H1 (cell line): ENCODE measurements at regions not wholly inside any gene's neighbourhood (a gene's known extent, or its start where the extent isn't known, plus 50 kb on each side); places are given as distances from the start of the nearest gene placed in this dataset.

Experiments
- CTCF ChIA-PET: fragments of 300-600 bp; sonication (Branson Sonifier 250); formaldehyde crosslinking; loops from one replicate; lab custom pipeline; 2021; ENCODE audit not compliant: partially characterized antibody; lab: Charles Lee
- POLR2A ChIA-PET: fragments of 300-600 bp; sonication (Branson Sonifier 250); formaldehyde crosslinking; loops from one replicate; lab custom pipeline; 2021; ENCODE audit warnings: inconsistent platforms; ENCODE audit not compliant: partially characterized antibody; lab: Charles Lee
- DNase-seq, 2 experiments: peaks; one replicate each; pipeline versions ENCODE4 v3.0.0 to v3.0.0-alpha.2; 2010 to 2022; ENCODE audit warnings: low spot score in 2 of 2, low read depth in 1 of 2, mixed read lengths in 1 of 2
- FAIRE-seq: peaks from 2 replicates; lab custom pipeline; 2011; peaks lifted over from hg19 to GRCh38; lab: Jason Lieb, UNC
- H2AFZ ChIP-seq: 2 replicates; pipeline ENCODE4 v1.8.1; 2012; ENCODE audit warnings: low read length, inconsistent platforms
- H2AK5ac ChIP-seq: 2 replicates; pipeline ENCODE4 v1.6.1; 2013; ENCODE audit warnings: low read depth, low read length
- H2BK120ac ChIP-seq: replicated peaks from 2 replicates; pipeline ENCODE3; 2013; ENCODE audit warnings: low read depth, low read length, inconsistent platforms
- H2BK12ac ChIP-seq: 2 replicates; pipeline ENCODE4 v1.6.1; 2013; ENCODE audit warnings: low read depth, low read length
- H2BK15ac ChIP-seq: 2 replicates; pipeline ENCODE4 v1.6.1; 2013; ENCODE audit warnings: low read length
- H2BK20ac ChIP-seq: 2 replicates; pipeline ENCODE4 v1.6.1; 2013; ENCODE audit warnings: low read length
- H2BK5ac ChIP-seq: 2 replicates; pipeline ENCODE4 v1.6.1; 2013; ENCODE audit warnings: low read depth, low read length
- H3K14ac ChIP-seq: 2 replicates; pipeline ENCODE4 v1.6.1; 2013; ENCODE audit warnings: inconsistent platforms; ENCODE audit not compliant: insufficient read length
- H3K18ac ChIP-seq: 2 replicates; pipeline ENCODE4 v1.6.1; 2013; ENCODE audit warnings: low read length; ENCODE audit errors: extremely low read depth
- H3K23ac ChIP-seq: 2 replicates; pipeline ENCODE4 v1.6.1; 2013; ENCODE audit warnings: inconsistent platforms; ENCODE audit not compliant: insufficient read length
- H3K23me2 ChIP-seq: 2 replicates; pipeline ENCODE4 v1.6.1; 2013; ENCODE audit warnings: low read depth, low read length
- H3K27ac ChIP-seq: 2 replicates; pipeline ENCODE4 v1.6.1; 2011; ENCODE audit warnings: low read depth, low read length, inconsistent platforms
- H3K27me3 ChIP-seq, 4 experiments: replicated peaks in 1 of 4; 1 replicate in 1 of 4; 2 replicates in 3 of 4; pipeline versions ENCODE4 v1.6.1 to v1.8.1; 2011 to 2013; ENCODE audit warnings: low read length in 3 of 4, mild to moderate bottlenecking in 3 of 4, inconsistent platforms in 2 of 4, mixed read lengths in 2 of 4, moderate library complexity in 1 of 4; ENCODE audit not compliant: control insufficient read depth in 3 of 4, insufficient read depth in 3 of 4; ENCODE audit errors: extremely low read depth in 1 of 4
- H3K36me3 ChIP-seq, 4 experiments: 2 replicates each; pipeline versions ENCODE4 v1.6.1 to v1.8.1; 2011 to 2013; ENCODE audit warnings: mild to moderate bottlenecking in 4 of 4, low read length in 3 of 4, moderate library complexity in 2 of 4, control low read depth in 1 of 4, inconsistent platforms in 1 of 4; ENCODE audit not compliant: insufficient read depth in 4 of 4, control insufficient read depth in 2 of 4
- H3K4ac ChIP-seq: replicated peaks from 2 replicates; pipeline ENCODE3; 2013; ENCODE audit warnings: low read length, low read depth, mixed read lengths, inconsistent platforms; ENCODE audit not compliant: insufficient read length
- H3K4me1 ChIP-seq, 4 experiments: replicated peaks in 1 of 4; 1 replicate in 1 of 4; 2 replicates in 3 of 4; pipeline versions ENCODE4 v1.6.1 to v1.8.1; 2011 to 2013; ENCODE audit warnings: low read length in 3 of 4, inconsistent platforms in 2 of 4, mixed read lengths in 1 of 4; ENCODE audit not compliant: insufficient read depth in 4 of 4, control insufficient read depth in 3 of 4
- H3K4me2 ChIP-seq, 2 experiments: 2 replicates each; pipeline versions ENCODE4 v1.6.1 to v1.8.1; 2011 to 2013; ENCODE audit warnings: low read depth in 2 of 2, low read length in 2 of 2, control low read depth in 1 of 2, inconsistent platforms in 1 of 2, mild to moderate bottlenecking in 1 of 2; ENCODE audit not compliant: insufficient read depth in 1 of 2
- H3K4me3 ChIP-seq, 4 experiments: fragments of 200-600, 300-600 bp in 1 of 4; sonication (generic), shearing (Covaris generic), sonication (Bioruptor Twin) in 1 of 4; 2 replicates each; pipeline versions ENCODE4 v1.5.1 to v1.8.1; 2011 to 2016; ENCODE audit warnings: low read length in 4 of 4, low read depth in 3 of 4, control low read depth in 2 of 4, inconsistent platforms in 2 of 4, mild to moderate bottlenecking in 2 of 4, mixed read lengths in 1 of 4, moderate library complexity in 1 of 4; ENCODE audit not compliant: insufficient read depth in 2 of 4; ENCODE audit errors: extremely low read depth in 1 of 4
- H3K56ac ChIP-seq: replicated peaks from 2 replicates; pipeline ENCODE3; 2013; ENCODE audit warnings: low read depth, mild to moderate bottlenecking, mixed read lengths, low read length, inconsistent platforms; ENCODE audit not compliant: insufficient read length
- H3K79me1 ChIP-seq: 2 replicates; pipeline ENCODE4 v1.6.1; 2013; ENCODE audit warnings: low read depth, low read length, control low read depth
- H3K79me2 ChIP-seq, 2 experiments: 2 replicates each; pipeline versions ENCODE4 v1.6.1 to v1.8.1; 2012 to 2013; ENCODE audit warnings: low read length in 2 of 2, mild to moderate bottlenecking in 2 of 2, inconsistent platforms in 1 of 2; ENCODE audit not compliant: insufficient read depth in 2 of 2, control insufficient read depth in 1 of 2
- H3K9ac ChIP-seq, 4 experiments: replicated peaks in 1 of 4; 1 replicate in 1 of 4; 2 replicates in 3 of 4; pipeline versions ENCODE4 v1.6.1 to v1.8.1; 2011 to 2013; ENCODE audit warnings: low read depth in 3 of 4, low read length in 3 of 4, control low read depth in 2 of 4, mild to moderate bottlenecking in 2 of 4, moderate library complexity in 2 of 4, inconsistent platforms in 1 of 4; ENCODE audit errors: extremely low read depth in 1 of 4
- H3K9me3 ChIP-seq, 2 experiments: 2 replicates each; pipeline versions ENCODE4 v1.6.1 to v1.8.1; 2012 to 2013; ENCODE audit warnings: mild to moderate bottlenecking in 2 of 2, moderate library complexity in 2 of 2, control low read depth in 1 of 2, inconsistent platforms in 1 of 2, low read depth in 1 of 2, low read length in 1 of 2, mixed read lengths in 1 of 2; ENCODE audit not compliant: insufficient read depth in 2 of 2
- H4K20me1 ChIP-seq, 2 experiments: replicated peaks in 1 of 2; 2 replicates each; pipeline versions ENCODE3 to v1.8.1; 2011 to 2013; ENCODE audit warnings: inconsistent platforms in 2 of 2, low read length in 2 of 2, mild to moderate bottlenecking in 1 of 2; ENCODE audit not compliant: insufficient read depth in 2 of 2, control insufficient read depth in 1 of 2
- H4K5ac ChIP-seq: 2 replicates; pipeline ENCODE4 v1.6.1; 2013; ENCODE audit warnings: low read length, low read depth, mixed read lengths, inconsistent platforms; ENCODE audit not compliant: insufficient read length
- H4K8ac ChIP-seq: 2 replicates; pipeline ENCODE4 v1.8.0; 2013; ENCODE audit warnings: mild to moderate bottlenecking, moderate library complexity, low read length, inconsistent platforms; ENCODE audit not compliant: insufficient read depth; ENCODE audit errors: extremely low read depth
- H4K91ac ChIP-seq: replicated peaks from 2 replicates; pipeline ENCODE3; 2013; ENCODE audit warnings: low read length, mixed read lengths, inconsistent platforms; ENCODE audit not compliant: insufficient read length
- CBX5 ChIP-seq: fragments of 300-800, 300-1000 bp; sonication (generic); IDR thresholded peaks from 2 replicates; pipeline ENCODE4 v1.7.1; 2016; ENCODE audit warnings: antibody characterized with exemption, low read length, low read depth
- CEBPB ChIP-seq: IDR thresholded peaks from 2 replicates; pipeline ENCODE4 v1.6.1; 2012; ENCODE audit warnings: low read depth, low read length
- EGR1 ChIP-seq: IDR thresholded peaks from 2 replicates; pipeline ENCODE4 v1.6.1; 2011; ENCODE audit warnings: low read depth, low read length, borderline replicate concordance
- FOSL1 ChIP-seq: IDR thresholded peaks from 2 replicates; pipeline ENCODE4 v1.6.1; 2011; ENCODE audit warnings: mild to moderate bottlenecking, low read depth, low read length, moderate library complexity; ENCODE audit not compliant: insufficient read depth
- MAFK ChIP-seq: IDR thresholded peaks from 2 replicates; pipeline ENCODE4 v1.6.1; 2012; ENCODE audit warnings: low read depth, mild to moderate bottlenecking, improper control_type of control experiment, low read length
- POU5F1 ChIP-seq: IDR thresholded peaks from 2 replicates; pipeline ENCODE4 v1.6.1; 2011; ENCODE audit warnings: low read depth, mild to moderate bottlenecking, low read length, moderate library complexity
- RAD21 ChIP-seq, 2 experiments: IDR thresholded peaks in 1 of 2; conservative IDR thresholded peaks in 1 of 2; 2 replicates each; pipeline ENCODE4 v1.6.1; 2011; ENCODE audit warnings: low read depth in 2 of 2, low read length in 2 of 2, improper control_type of control experiment in 1 of 2, inconsistent platforms in 1 of 2, mild to moderate bottlenecking in 1 of 2, moderate library complexity in 1 of 2
- RXRA ChIP-seq: IDR thresholded peaks from 2 replicates; pipeline ENCODE4 v1.6.1; 2011; ENCODE audit warnings: low read depth, mild to moderate bottlenecking, low read length, moderate library complexity; ENCODE audit not compliant: insufficient read depth
- SAP30 ChIP-seq: fragments of 300-600 bp; sonication (generic); IDR thresholded peaks from 2 replicates; pipeline ENCODE4 v1.7.1; 2012; ENCODE audit warnings: low read length, moderate library complexity, mild to moderate bottlenecking, inconsistent platforms; ENCODE audit not compliant: insufficient read depth, insufficient replicate concordance
- SIRT6 ChIP-seq: IDR thresholded peaks from one replicate; pipeline ENCODE4 v1.7.1; 2012; ENCODE audit warnings: low read length, inconsistent platforms
- SP4 ChIP-seq: IDR thresholded peaks from 2 replicates; pipeline ENCODE4 v1.6.1; 2012; ENCODE audit warnings: low read length, inconsistent platforms
- SRF ChIP-seq: IDR thresholded peaks from 2 replicates; pipeline ENCODE4 v1.6.1; 2011; ENCODE audit warnings: mild to moderate bottlenecking, low read depth, low read length, moderate library complexity
- SUZ12 ChIP-seq: fragments of 200-600 bp; sonication (generic); IDR thresholded peaks from 2 replicates; pipeline ENCODE4 v1.6.1; 2012; ENCODE audit warnings: mild to moderate bottlenecking, inconsistent platforms, low read length, moderate library complexity, mixed read lengths
- TAF1 ChIP-seq: IDR thresholded peaks from 2 replicates; pipeline ENCODE4 v1.6.1; 2011; ENCODE audit warnings: mild to moderate bottlenecking, low read depth, low read length
- YY1 ChIP-seq: IDR thresholded peaks from 2 replicates; pipeline ENCODE4 v1.6.1; 2011; ENCODE audit warnings: low read depth, mild to moderate bottlenecking, low read length
- ZNF274 ChIP-seq: IDR thresholded peaks from 2 replicates; pipeline ENCODE4 v1.7.0; 2012; ENCODE audit warnings: low read length, borderline replicate concordance; ENCODE audit errors: extremely low read depth
- WGBS, 2 experiments: shearing (Covaris generic) in 1 of 2; methylation state at CpG; one replicate each; pipeline versions ENCODE4 v1.1.6 to v1.1.7; 2013 to 2015; ENCODE audit warnings: low lambda C conversion rate in 2 of 2, mixed read lengths in 2 of 2, inconsistent platforms in 1 of 2, low coverage in 1 of 2, missing lambda C conversion rate in 1 of 2; ENCODE audit not compliant: insufficient replicate concordance in 2 of 2, insufficient coverage in 1 of 2, insufficient read length in 1 of 2; ENCODE audit errors: extremely low coverage in 1 of 2, missing lambda C conversion rate in 1 of 2; 5-methylcytosine and 5-hydroxymethylcytosine counted together

GRCh38 chr6:86331919-86332318 is 605.4 kb upstream of the HTR1E start:
- ChIA-PET CTCF (no interaction called here), POLR2A (no interaction called here)
- no peak overlapping the region for H3K4me3 ChIP-seq
- no peak overlapping the region for H2BK120ac ChIP-seq
- H3K9ac ChIP-seq = no peak overlapping the region
- no peak overlapping the region for H2BK12ac ChIP-seq
- H2AFZ ChIP-seq = no peak overlapping the region; the same call in 1 of the 2 replicates
- no peak overlapping the region for H3K56ac ChIP-seq
- no peak overlapping the region for H2BK5ac ChIP-seq
- no peaks in the 10 kb centered on the region for H3K79me1 ChIP-seq
- no peaks in the 10 kb centered on the region for H3K23me2 ChIP-seq
- H3K18ac ChIP-seq = no peak overlapping the region
- no peaks in the 10 kb centered on the region for H3K9me3 ChIP-seq
- no peaks in the 10 kb centered on the region for H3K79me2 ChIP-seq
- no peaks in the 10 kb centered on the region for H3K27me3 ChIP-seq
- no peak overlapping the region for H3K14ac ChIP-seq
- no peak overlapping the region for H2BK15ac ChIP-seq
- H3K4me1 ChIP-seq = no peaks in the 10 kb centered on the region
- no peaks in the 10 kb centered on the region for H3K36me3 ChIP-seq
- no peak for FAIRE-seq
- no peak overlapping the region for H2BK20ac ChIP-seq
- no peaks in the 10 kb centered on the region for H4K20me1 ChIP-seq
- no peak overlapping the region for H4K5ac ChIP-seq
- H2AK5ac ChIP-seq = no peak overlapping the region
- H4K8ac ChIP-seq = no peak overlapping the region
- no peak overlapping the region for H3K4ac ChIP-seq
- no peak overlapping the region for H3K27ac ChIP-seq
- peak overlapping the region in 1 of 2 experiments; percentile 8; a peak in 2 of 4 replicates for H3K4me2 ChIP-seq
- H4K91ac ChIP-seq = no peak overlapping the region
- no peak for DNase-seq
- WGBS, 2 experiments = 63% methylated on average over 5 of the region's 5 CpGs; no CpG with 5 or more reads in 1 of the 2 experiments
- no peak overlapping the region for H3K23ac ChIP-seq
- TF ChIP-seq FOSL1 (no peak), SP4 (no peak), SIRT6 (no peak), ZNF274 (no peak), TAF1 (no peak), SAP30 (no peak), RAD21 (IDR thresholded peaks at IDR 0.05 in 1 of 2, conservative IDR thresholded peaks at IDR 0.05 in 1 of 2; ENCODE audit: low read depth in 2 of 2, low read length in 2 of 2) (no peak), CEBPB (no peak), RXRA (no peak), YY1 (no peak), EGR1 (no peak), POU5F1 (no peak), MAFK (no peak), SUZ12 (no peak), SRF (no peak), CBX5 (no peak)
